Gastroesophageal sphincter (tissue), 4 donors: ENCODE measurements at regions not wholly inside any gene's neighbourhood (a gene's known extent, or its start where the extent isn't known, plus 50 kb on each side); places are given as distances from the start of the nearest gene placed in this dataset.
A peak's percentile ranks its signal among the peaks of the same experiment; 100 is the strongest.

Source experiments
- ATAC-seq: fragments of 150-250 bp; one replicate; pipeline ENCODE4 v1.9.1; 2016; ENCODE audit warnings: mild to moderate bottlenecking, moderate library complexity
- H3K27ac ChIP-seq, 4 donors: fragments of 200-600 bp; sonication (generic) in 3 of 4; 1 replicate in 3 of 4; 2 replicates in 1 of 4; pipeline ENCODE4 v1.5.1; 2016 to 2019
- H3K27me3 ChIP-seq: fragments of 200-600 bp; sonication (generic); one replicate; pipeline ENCODE4 v1.5.1; 2019
- H3K36me3 ChIP-seq, 2 donors: fragments of 200-600 bp; sonication (generic); one replicate each; pipeline ENCODE4 v1.5.1; 2019; ENCODE audit warnings: control low read depth in 1 of 2
- H3K4me1 ChIP-seq, 3 donors: fragments of 200-600 bp; sonication (generic); 1 replicate in 2 of 3; 2 replicates in 1 of 3; pipeline ENCODE4 v1.5.1; 2016 to 2019; ENCODE audit warnings: control low read depth in 2 of 3
- H3K4me3 ChIP-seq, 2 donors: fragments of 200-600 bp; sonication (generic); one replicate each; pipeline ENCODE4 v1.5.1; 2019; ENCODE audit warnings: mild to moderate bottlenecking in 1 of 2, moderate library complexity in 1 of 2
- H3K9me3 ChIP-seq, 3 donors: fragments of 200-600 bp; sonication (generic); one replicate each; pipeline ENCODE4 v1.5.1; 2017 to 2019; ENCODE audit warnings: control low read depth in 2 of 3
- EP300 ChIP-seq: sonication (generic); formaldehyde crosslinking; IDR thresholded peaks from one replicate; pipeline ENCODE4 v1.6.1; 2017; ENCODE audit warnings: antibody characterized with exemption, mild to moderate bottlenecking
- POLR2A ChIP-seq, 2 donors: fragments of 450-650 bp; IDR thresholded peaks; one replicate each; pipeline ENCODE4 v1.6.1; 2017; ENCODE audit warnings: antibody characterized with exemption in 2 of 2, mild to moderate bottlenecking in 2 of 2, moderate library complexity in 1 of 2
- POLR2AphosphoS5 ChIP-seq: sonication (generic); formaldehyde crosslinking; IDR thresholded peaks from one replicate; pipeline ENCODE4 v1.6.1; 2017; ENCODE audit warnings: antibody characterized with exemption
- WGBS, 2 donors: methylation state at CpG; one replicate each; pipeline ENCODE4 v1.1.5; 2018; ENCODE audit warnings: low coverage in 1 of 2; 5-methylcytosine and 5-hydroxymethylcytosine counted together
- TF ChIP-seq, protein P1 (sequence below), 4 experiments: fragments of 200-600 bp in 2 of 4; fragments of 450-650 bp in 2 of 4; sonication (generic) in 1 of 4; IDR thresholded peaks; one replicate each; pipeline ENCODE4 v1.5.1; 2017 to 2019; ENCODE audit warnings: antibody characterized with exemption in 4 of 4, mild to moderate bottlenecking in 2 of 4, moderate library complexity in 2 of 4

DNA sequence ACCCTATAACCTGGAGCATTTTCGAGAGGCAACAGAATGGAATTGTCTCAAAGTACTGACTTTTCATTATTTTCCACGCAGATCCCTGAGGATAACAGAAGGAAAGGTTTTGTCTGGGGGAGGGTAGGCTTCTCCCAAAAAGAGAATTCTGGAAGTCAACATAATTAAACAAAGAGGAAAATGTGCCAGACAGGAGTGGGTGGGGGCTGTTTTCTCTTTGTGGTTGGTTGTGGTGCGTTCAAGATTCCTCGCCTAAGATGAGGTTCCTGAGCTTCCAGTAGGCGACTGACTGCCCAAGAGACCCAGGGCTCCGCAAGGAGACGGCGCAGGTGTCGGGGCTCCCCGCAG is 70.4 kb downstream of the SOX4 start:
- Histone ChIP-seq H3K4me3 (peak overlapping the region; percentile 54 to 70), H3K9me3 (no peaks in the 10 kb centered on the region), H3K4me1 (peaks cover 0 to 41% (median 4%) of the 10 kb centered on the region in 3 donors), H3K36me3 (no peaks in the 10 kb centered on the region), H3K27me3 (peaks cover 23% of the 10 kb centered on the region), H3K27ac (peak overlapping the region in 2 of 4 donors; percentile 83 to 84)
- ATAC-seq: no peak
- TF ChIP-seq, protein P1, sequence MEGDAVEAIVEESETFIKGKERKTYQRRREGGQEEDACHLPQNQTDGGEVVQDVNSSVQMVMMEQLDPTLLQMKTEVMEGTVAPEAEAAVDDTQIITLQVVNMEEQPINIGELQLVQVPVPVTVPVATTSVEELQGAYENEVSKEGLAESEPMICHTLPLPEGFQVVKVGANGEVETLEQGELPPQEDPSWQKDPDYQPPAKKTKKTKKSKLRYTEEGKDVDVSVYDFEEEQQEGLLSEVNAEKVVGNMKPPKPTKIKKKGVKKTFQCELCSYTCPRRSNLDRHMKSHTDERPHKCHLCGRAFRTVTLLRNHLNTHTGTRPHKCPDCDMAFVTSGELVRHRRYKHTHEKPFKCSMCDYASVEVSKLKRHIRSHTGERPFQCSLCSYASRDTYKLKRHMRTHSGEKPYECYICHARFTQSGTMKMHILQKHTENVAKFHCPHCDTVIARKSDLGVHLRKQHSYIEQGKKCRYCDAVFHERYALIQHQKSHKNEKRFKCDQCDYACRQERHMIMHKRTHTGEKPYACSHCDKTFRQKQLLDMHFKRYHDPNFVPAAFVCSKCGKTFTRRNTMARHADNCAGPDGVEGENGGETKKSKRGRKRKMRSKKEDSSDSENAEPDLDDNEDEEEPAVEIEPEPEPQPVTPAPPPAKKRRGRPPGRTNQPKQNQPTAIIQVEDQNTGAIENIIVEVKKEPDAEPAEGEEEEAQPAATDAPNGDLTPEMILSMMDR (IDR thresholded peaks at IDR 0.05): no peak
- TF ChIP-seq POLR2A (IDR thresholded peaks at IDR 0.05) (no peak), POLR2AphosphoS5 (no peak), EP300 (no peak)
- 35 to 49% methylated on average over 5 to 7 of the region's 10 CpGs for WGBS, 2 donors

DNA sequence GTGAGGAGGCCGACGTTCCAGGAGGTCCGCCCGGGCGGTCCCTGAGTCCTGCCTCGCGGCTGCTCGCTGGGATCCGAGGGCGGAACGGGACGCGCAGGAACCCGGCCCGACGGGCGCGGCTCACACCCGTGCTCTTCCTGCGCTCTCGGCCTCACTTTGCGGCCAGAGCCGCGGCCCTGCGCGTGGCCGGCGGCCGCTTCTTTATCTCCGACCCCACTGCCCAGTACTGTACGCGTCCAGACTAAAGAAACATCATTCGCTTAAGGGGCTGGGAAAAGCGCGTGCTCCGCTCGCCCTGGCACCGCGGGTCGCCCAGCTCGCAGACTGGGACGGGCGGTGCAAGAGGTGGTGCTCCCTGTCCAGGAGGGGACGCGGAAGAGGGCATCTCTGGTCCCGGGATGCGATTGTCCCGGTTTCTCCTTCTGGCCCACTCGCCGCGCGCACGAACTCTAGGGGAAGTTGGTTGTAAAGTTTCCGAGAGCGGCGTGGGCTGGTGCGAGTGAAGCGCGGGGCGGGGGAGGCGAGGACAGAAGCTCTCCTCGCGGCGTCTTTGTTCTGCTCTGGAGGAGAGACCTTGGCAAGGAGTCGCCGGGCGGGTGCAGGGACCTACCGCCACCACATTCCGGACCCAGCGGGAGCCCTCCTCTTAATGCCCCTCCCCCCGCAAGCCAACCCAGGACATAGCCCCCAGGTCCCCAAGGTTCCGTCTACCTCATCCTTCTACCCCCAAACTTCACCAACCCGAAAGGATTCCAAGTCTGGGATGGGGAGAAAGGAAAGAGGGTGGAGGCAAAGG is 71.0 kb downstream of the SOX4 start:
- H3K27me3 ChIP-seq: peaks cover 23% of the 10 kb centered on the region
- peaks cover 0 to 47% (median 4%) of the 10 kb centered on the region in 3 donors for H3K4me1 ChIP-seq
- 0% methylated on average over 4 to 11 of the region's 73 CpGs for WGBS, 2 donors
- H3K9me3 ChIP-seq: no peaks in the 10 kb centered on the region
- peak overlapping the region; percentile 54 to 70 for H3K4me3 ChIP-seq
- peak overlapping the region in 3 of 4 donors; percentile 52 to 84 (median 83) for H3K27ac ChIP-seq
- no peaks in the 10 kb centered on the region for H3K36me3 ChIP-seq
- TF ChIP-seq, protein P1 (IDR thresholded peaks at IDR 0.05): peak in 2 of 4 experiments; percentile 4 to 11
- TF ChIP-seq EP300: no peak
- ATAC-seq: peak; percentile 49

DNA sequence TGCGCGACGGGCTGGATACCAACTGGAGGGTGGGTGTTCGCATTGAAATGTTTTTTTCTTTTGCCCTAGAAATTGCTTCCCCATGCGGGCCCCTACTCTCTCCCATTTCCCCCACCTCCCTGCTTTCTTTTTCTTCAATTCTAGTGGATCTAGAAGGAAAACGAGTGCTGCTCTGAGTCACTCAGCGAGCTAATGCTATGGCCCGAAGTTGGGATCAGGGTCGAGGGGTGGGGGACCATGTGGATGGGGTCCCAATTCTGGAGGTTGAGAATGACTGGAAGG is 71.5 kb downstream of the SOX4 start:
- Histone ChIP-seq H3K9me3 (no peaks in the 10 kb centered on the region), H3K4me1 (peaks cover 0 to 48% (median 4%) of the 10 kb centered on the region in 3 donors), H3K36me3 (no peaks in the 10 kb centered on the region), H3K27me3 (peaks cover 23% of the 10 kb centered on the region), H3K27ac (peak overlapping the region in 3 of 4 donors; percentile 52 to 84 (median 83)), H3K4me3 (peak overlapping the region; percentile 54 to 70)
- peak; percentile 19 for ATAC-seq
- WGBS, 2 donors: 31% methylated on average over 4 of the region's 9 CpGs; no CpG with 5 or more reads in 1 of the 2 donors
- no peak for TF ChIP-seq POLR2AphosphoS5
- TF ChIP-seq, protein P1 (IDR thresholded peaks at IDR 0.05): no peak
- TF ChIP-seq POLR2A (IDR thresholded peaks at IDR 0.05): no peak

DNA sequence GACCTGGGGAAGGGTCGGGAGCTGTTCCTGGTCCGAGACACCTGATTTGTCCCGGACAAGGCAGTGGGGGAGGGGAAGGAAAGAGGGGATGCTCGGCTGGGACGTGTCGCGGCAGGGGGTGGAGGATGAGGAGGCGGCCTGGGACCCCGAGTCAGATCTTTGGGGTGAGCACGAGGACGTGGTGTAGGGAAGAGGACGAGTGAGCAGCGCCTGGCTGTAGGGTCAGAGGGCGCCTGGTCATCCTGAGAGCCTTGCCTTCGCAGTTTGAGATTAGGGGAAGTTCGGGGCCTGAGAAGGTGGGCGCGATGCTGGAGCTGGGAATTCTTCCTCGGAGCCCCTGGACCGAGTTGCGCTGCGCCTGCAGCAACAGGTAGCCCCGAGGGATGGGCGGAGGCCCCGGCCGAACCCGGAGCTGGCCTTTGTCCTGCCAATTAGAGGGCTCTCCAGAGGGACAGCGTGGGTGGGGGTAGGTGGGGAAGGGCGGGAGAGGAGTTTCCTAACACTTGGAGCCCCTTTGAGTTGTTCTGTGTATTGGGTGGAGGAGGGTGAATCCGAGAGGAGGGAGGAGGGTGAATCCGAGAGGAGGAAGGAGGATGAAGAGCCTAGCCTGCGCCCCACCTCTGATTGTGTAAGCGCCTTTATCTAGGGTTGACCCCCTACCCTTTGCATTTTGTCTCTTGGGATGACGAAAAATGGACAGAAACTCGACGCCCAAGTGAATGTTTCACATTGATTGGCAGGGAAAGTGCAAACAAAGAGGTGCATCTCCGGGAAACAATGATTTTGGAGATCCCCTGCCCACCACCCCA is 72.0 kb downstream of the SOX4 start:
- peaks cover 0 to 48% (median 4%) of the 10 kb centered on the region in 3 donors for H3K4me1 ChIP-seq
- peak overlapping the region in 3 of 4 donors; percentile 81 to 84 (median 83) for H3K27ac ChIP-seq
- TF ChIP-seq EP300: no peak
- no peak for TF ChIP-seq POLR2AphosphoS5
- TF ChIP-seq, protein P1 (IDR thresholded peaks at IDR 0.05): no peak
- TF ChIP-seq POLR2A (IDR thresholded peaks at IDR 0.05): no peak
- H3K4me3 ChIP-seq: peak overlapping the region; percentile 54 to 70
- H3K9me3 ChIP-seq: no peaks in the 10 kb centered on the region
- WGBS, 2 donors: 9 to 43% methylated on average over 9 to 13 of the region's 37 CpGs
- peak; percentile 23 for ATAC-seq
- peaks cover 20% of the 10 kb centered on the region for H3K27me3 ChIP-seq
- no peaks in the 10 kb centered on the region for H3K36me3 ChIP-seq
